8988T (cell line): ENCODE measurements at regions not wholly inside any gene's neighbourhood (a gene's known extent, or its start where the extent isn't known, plus 50 kb on each side); places are given as distances from the start of the nearest gene placed in this dataset.

ENCODE experiments used
- DNase-seq: peaks from one replicate; pipeline ENCODE4 v3.0.0; 2011

GRCh38 chr21:15401331-15401730 lies 328.5 kb upstream of the USP25 start:
- no peak for DNase-seq

- no peak for DNase-seq
Observed at GRCh38 chr21:15405214-15405613, 324.6 kb upstream of the USP25 start.

- DNase-seq = no peak
Observed at GRCh38 chr21:15406791-15407190, 323.0 kb upstream of the USP25 start.

DNA sequence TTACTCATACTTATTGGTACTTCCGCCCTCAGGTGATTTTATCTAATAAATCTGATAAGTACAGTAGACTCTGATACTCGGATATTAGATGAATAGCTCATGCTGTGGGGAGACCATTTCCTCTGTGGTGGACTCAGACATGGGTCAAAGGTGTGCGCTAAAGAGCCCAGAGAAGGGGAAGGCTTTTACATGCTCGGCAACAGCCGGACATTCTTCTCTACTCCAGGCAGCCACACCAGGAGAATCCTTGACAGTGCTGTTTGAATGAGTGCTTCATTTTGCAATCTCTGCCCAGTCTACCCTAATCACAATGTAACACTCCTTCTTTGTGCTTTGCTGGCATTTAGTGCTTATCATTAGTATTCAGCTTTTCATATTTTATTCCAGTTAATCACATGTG lies 322.2 kb upstream of the USP25 start:
- DNase-seq = no peak

- no peak for DNase-seq
Observed at GRCh38 chr21:15408089-15408488, 321.7 kb upstream of the USP25 start.

DNA sequence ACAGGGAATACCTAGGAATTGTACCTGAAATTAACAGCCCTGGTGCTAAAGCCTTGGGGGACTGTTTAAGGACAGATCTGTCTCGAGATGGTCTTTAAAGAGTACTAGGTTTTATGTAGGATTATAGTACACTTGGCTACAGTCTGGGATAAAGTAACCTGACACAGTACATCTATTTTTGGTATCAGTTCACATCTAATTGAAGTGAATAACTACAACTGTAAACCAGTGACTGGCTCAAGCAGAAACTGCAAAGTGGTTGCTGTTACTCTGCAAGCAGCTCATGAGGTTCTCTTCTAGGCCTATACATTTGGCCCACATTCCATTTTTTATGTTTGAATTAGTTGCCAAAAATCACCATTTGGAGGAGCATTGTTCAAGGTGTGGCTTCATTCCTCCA lies 320.8 kb upstream of the USP25 start:
- no peak for DNase-seq

- DNase-seq = no peak
Observed at GRCh38 chr21:15410853-15411252, 318.9 kb upstream of the USP25 start.

DNA sequence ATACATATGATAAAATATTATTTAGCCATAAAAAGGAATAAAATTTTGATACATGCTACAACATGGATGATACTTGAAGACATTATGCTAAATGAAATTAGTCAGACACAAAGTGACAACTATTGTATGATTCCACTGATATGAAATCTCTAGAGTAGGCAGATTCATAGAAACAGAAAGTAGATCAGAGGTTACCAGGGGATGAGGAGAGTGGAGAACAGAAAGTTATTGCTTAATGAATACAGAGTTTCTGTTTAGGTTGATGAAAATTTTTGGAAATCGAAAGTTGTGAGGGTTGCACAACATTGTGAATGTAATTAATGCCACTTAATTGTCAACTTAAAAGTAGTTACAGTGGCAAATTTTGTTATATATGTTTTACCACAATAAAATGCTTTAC lies 315.7 kb upstream of the USP25 start:
- DNase-seq = no peak

GRCh38 chr21:15415541-15416261 lies 314.1 kb upstream of the USP25 start:
- DNase-seq = no peak

DNA sequence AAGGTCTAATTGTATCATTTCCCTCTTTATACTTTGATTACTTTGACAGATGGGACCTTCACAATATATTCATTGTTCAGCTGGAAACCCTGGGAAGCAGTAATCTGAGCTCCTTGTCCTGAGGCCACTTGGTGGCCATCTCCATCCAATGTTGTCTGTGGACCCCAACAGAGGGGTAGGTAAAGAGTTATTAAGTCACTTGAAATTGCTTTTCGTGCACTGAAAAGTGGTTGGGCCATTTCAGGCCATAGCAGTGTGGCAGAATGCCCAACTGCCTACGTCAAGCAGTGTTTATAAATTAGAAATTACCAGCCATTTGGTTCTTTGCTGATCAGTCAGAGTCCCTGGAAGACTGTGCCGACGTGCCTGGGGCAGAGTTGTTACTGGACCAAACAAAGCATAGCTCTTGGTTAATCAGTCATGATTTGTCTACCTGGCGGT lies 308.3 kb upstream of the USP25 start:
- DNase-seq = no peak

GRCh38 chr21:15421947-15422346 lies 307.8 kb upstream of the USP25 start:
- DNase-seq = no peak

GRCh38 chr21:15422783-15423182 lies 307.0 kb upstream of the USP25 start:
- no peak for DNase-seq

- no peak for DNase-seq
Observed at GRCh38 chr21:15423676-15424445, 305.9 kb upstream of the USP25 start.

- no peak for DNase-seq
Observed at GRCh38 chr21:15425049-15425448, 304.7 kb upstream of the USP25 start.

GRCh38 chr21:15430023-15430422 lies 299.8 kb upstream of the USP25 start:
- DNase-seq = no peak

DNA sequence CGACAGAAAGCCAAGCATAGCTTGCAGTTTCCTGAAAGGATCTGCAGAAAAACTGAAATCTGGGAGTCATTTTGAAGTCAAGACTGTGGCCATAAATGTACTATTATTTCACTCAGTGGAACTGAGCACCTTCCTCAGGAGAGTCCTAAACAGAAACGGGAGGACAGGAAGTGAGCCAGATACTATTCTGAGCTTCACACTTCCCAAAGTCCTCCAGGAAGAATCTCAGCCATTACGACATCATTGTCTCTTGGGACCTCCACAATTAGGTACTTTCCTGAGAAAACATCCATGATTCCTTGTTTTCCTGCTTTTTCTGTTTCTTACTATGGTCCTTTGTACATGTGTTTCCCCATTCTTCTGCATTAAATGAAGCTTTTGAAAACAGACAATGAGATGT lies 299.2 kb upstream of the USP25 start:
- no peak for DNase-seq

DNA sequence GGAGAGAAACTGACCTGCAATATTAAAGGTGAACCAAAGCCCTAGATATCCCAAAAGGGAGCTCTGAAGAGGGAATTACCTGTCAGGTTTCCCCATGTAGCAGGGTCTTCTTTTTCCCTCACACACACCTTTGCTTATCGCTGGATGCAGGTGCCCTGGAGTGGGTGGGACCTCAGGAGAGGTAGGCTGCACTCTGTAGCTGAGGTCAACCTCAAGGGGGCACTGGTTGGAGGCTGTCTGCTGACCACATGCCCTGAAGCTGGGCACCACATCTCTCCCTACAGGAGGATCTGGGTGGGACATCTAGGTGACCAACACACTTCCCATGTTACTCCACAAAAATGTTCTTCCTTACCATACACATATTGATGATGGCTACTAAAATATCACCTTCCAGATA lies 298.7 kb upstream of the USP25 start:
- DNase-seq = no peak

DNA sequence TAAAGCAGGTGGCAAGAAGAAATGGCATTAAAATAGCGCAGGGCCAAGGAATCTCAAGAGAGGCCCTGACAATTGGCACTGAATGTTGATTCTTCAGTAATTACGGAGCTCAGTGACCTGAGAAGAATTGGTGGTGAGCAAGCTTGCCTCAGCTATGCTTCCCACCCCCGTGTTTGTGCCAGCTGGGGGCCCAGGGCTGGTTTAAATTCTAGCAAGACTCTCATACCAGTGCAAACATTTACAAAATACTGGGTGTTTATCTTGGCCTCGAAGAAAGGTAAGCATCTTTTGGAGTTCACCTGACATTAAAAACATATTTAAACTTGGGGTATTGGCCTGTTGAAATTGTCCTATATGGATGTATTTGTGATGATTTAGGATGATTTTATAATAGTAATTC lies 296.7 kb upstream of the USP25 start:
- no peak for DNase-seq

- DNase-seq = no peak
Observed at GRCh38 chr21:15434163-15434905, 295.4 kb upstream of the USP25 start.

DNA sequence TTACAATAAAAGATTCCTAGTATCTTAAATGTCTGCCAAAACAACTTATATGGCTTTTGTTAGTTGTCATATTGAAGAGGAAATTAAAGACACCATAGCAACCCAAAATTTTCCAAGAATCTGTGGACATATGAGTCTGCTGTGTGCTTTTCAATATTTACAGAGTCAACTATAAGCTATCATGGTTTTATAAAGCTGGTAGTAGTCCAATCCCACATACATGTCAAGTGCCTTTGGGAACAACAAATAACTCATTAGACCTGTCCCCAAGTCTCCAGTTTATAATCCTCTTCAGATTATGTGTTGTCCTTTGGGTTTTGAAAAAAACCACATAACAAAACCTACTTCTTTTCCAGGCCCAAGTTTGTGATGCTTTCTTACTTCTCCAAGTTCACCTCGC lies 293.8 kb upstream of the USP25 start:
- DNase-seq = no peak

DNA sequence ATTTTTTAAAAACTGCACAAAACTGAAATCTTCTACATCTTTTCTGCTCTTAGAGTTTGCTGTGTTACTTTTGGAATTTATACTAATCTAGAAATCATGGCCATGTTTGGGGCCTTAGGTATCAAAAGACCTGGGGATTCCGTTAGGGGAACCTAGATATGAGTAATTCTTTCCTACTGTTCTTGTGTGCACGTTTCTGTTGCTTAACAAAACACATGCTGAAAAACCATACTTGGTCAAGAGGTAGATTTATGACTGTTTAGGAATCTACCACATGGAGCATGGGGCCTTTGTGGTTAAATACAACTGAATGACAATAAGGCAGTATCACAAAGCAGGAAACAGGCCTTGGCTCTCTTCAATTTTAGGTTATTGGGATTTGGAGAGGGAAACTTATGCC lies 291.9 kb upstream of the USP25 start:
- DNase-seq = no peak

DNA sequence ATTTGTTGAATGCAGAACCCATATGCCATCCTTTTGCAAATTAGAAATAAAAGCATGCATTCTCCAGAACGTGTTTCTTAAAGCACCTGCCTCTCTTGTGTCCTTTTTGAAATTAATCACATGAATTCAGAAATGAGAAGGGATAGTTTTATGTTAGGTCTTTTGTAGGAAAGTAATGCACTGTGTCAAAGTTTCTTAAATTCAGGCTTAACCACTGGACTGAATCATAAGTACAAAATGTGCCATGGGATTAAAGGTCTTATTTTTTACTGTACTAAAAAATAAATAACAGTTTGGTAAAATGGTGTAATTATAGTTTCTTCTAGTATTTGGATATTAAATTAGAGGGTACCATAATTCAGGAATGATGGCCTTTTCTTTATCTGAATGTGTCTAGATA lies 290.1 kb upstream of the USP25 start:
- DNase-seq = no peak

- no peak for DNase-seq
Observed at GRCh38 chr21:15441060-15441493, 288.7 kb upstream of the USP25 start.

DNA sequence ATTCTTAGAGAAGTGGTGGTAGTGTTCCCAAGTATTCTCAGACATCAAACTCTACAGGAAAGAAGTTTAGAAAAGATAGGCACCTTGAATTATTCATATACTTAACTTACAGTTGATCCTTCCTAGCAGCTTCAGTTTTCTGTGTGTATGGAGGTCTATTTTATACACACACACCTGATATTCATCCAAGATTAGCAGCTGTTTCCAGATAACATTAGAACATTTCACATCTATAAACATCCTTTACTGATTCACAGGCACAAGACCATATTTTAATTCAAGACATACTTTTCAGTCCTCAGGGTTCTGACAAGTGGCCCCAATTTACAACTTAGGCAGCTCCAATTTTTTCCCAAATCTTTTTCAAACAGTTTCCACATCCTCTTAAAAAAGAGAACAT lies 287.8 kb upstream of the USP25 start:
- DNase-seq = no peak
